Tibial nerve (tissue), 4 donors: ENCODE measurements at regions not wholly inside any gene's neighbourhood (a gene's known extent, or its start where the extent isn't known, plus 50 kb on each side); places are given as distances from the start of the nearest gene placed in this dataset.

Source experiments
- DNase-seq, 2 donors: peaks; one replicate each; pipeline ENCODE4 v3.0.0-alpha.2; 2019; ENCODE audit warnings: low spot score in 2 of 2
- H3K27ac ChIP-seq, 4 donors: fragments of 200-600 bp; sonication (generic) in 3 of 4; one replicate each; pipeline ENCODE4 v1.5.1; 2017 to 2019; ENCODE audit warnings: mild to moderate bottlenecking in 1 of 4
- H3K27me3 ChIP-seq, 2 donors: fragments of 200-600 bp; sonication (generic) in 1 of 2; one replicate each; pipeline versions ENCODE4 v1.5.1 to v1.6.0; 2017 to 2019
- H3K36me3 ChIP-seq, 3 donors: fragments of 200-600 bp; sonication (generic); one replicate each; pipeline ENCODE4 v1.5.1; 2018 to 2019
- H3K4me1 ChIP-seq, 4 donors: fragments of 200-600 bp; sonication (generic) in 3 of 4; one replicate each; pipeline ENCODE4 v1.5.1; 2017 to 2019
- H3K4me3 ChIP-seq, 4 donors: fragments of 200-600 bp; sonication (generic) in 3 of 4; one replicate each; pipeline ENCODE4 v1.5.1; 2017 to 2019; ENCODE audit warnings: mild to moderate bottlenecking in 1 of 4, moderate library complexity in 1 of 4
- H3K9me3 ChIP-seq, 4 donors: fragments of 200-600 bp; sonication (generic) in 3 of 4; one replicate each; pipeline ENCODE4 v1.5.1; 2017 to 2019
- CTCF ChIP-seq, 5 experiments: fragments of 200-600 bp in 3 of 5; fragments of 450-650 bp in 2 of 5; sonication (generic) in 3 of 5; IDR thresholded peaks; one replicate each; pipeline ENCODE4 v1.5.1; 2016 to 2019; ENCODE audit warnings: antibody characterized with exemption in 5 of 5, mild to moderate bottlenecking in 3 of 5, moderate library complexity in 2 of 5
- EP300 ChIP-seq, 2 donors: sonication (generic); formaldehyde crosslinking; IDR thresholded peaks; one replicate each; pipeline ENCODE4 v1.6.1; 2017; ENCODE audit warnings: antibody characterized with exemption in 2 of 2, mild to moderate bottlenecking in 1 of 2
- POLR2A ChIP-seq, 2 donors: fragments of 450-650 bp; IDR thresholded peaks; one replicate each; pipeline ENCODE4 v1.6.1; 2017; ENCODE audit warnings: antibody characterized with exemption in 2 of 2, mild to moderate bottlenecking in 2 of 2, moderate library complexity in 2 of 2
- WGBS, 2 donors: methylation state at CpG; one replicate each; pipeline ENCODE4 v1.1.5; 2018; 5-methylcytosine and 5-hydroxymethylcytosine counted together

DNA sequence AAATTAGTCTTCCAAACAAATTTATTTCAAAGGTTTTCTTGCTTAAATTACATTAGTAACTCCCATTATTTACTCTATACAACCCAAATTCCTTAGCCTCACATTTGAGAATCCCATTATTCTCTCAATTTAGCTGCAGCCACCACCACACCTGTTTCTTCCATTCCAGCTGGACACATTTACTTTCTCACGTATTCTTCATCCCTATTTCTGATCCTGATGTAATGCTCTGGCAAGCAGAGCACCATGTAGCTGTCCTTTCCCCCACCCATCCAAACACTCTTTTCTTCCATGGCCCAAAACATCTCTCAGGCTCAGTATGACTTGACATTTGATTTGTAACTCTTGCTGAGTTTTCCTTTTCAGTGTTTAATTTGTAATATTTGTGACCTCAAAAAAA, 240.2 kb upstream of the CLEC14A start:
- WGBS, 2 donors = 60 to 61% methylated on average over 1 of the region's 1 CpG
- TF ChIP-seq EP300 (IDR thresholded peaks at IDR 0.05) (no peak), POLR2A (IDR thresholded peaks at IDR 0.05) (no peak), CTCF (IDR thresholded peaks at IDR 0.05) (no peak)

GRCh38 chr14:38490273-38490672, 234.4 kb upstream of the CLEC14A start:
- Histone ChIP-seq H3K36me3 (no peaks in the 10 kb centered on the region), H3K4me1 (no peaks in the 10 kb centered on the region), H3K27ac (no peak overlapping the region), H3K27me3 (no peaks in the 10 kb centered on the region), H3K4me3 (no peak overlapping the region), H3K9me3 (peaks cover 0 to 13% (median 0%) of the 10 kb centered on the region in 4 donors)
- TF ChIP-seq POLR2A (IDR thresholded peaks at IDR 0.05) (no peak), EP300 (IDR thresholded peaks at IDR 0.05) (no peak), CTCF (IDR thresholded peaks at IDR 0.05) (no peak)
- DNase-seq = no peak

More for the DNA sequence above, 240.2 kb upstream of the CLEC14A start:
- H3K9me3 ChIP-seq = peaks cover 0 to 5% (median 0%) of the 10 kb centered on the region in 4 donors
- no peak for DNase-seq
- no peak overlapping the region for H3K4me3 ChIP-seq
- no peaks in the 10 kb centered on the region for H3K4me1 ChIP-seq
- no peaks in the 10 kb centered on the region for H3K27me3 ChIP-seq
- no peaks in the 10 kb centered on the region for H3K36me3 ChIP-seq
- H3K27ac ChIP-seq = no peak overlapping the region

GRCh38 chr14:38485026-38485425, 229.1 kb upstream of the CLEC14A start:
- 55 to 60% methylated on average over 2 of the region's 2 CpGs for WGBS, 2 donors
- Histone ChIP-seq H3K4me3 (no peak overlapping the region), H3K27ac (no peak overlapping the region), H3K27me3 (no peaks in the 10 kb centered on the region), H3K4me1 (no peaks in the 10 kb centered on the region), H3K36me3 (no peaks in the 10 kb centered on the region), H3K9me3 (peaks cover 0 to 11% (median under 1%) of the 10 kb centered on the region in 4 donors)
- TF ChIP-seq POLR2A (IDR thresholded peaks at IDR 0.05) (no peak), EP300 (IDR thresholded peaks at IDR 0.05) (no peak), CTCF (IDR thresholded peaks at IDR 0.05) (no peak)
- DNase-seq = no peak

DNA sequence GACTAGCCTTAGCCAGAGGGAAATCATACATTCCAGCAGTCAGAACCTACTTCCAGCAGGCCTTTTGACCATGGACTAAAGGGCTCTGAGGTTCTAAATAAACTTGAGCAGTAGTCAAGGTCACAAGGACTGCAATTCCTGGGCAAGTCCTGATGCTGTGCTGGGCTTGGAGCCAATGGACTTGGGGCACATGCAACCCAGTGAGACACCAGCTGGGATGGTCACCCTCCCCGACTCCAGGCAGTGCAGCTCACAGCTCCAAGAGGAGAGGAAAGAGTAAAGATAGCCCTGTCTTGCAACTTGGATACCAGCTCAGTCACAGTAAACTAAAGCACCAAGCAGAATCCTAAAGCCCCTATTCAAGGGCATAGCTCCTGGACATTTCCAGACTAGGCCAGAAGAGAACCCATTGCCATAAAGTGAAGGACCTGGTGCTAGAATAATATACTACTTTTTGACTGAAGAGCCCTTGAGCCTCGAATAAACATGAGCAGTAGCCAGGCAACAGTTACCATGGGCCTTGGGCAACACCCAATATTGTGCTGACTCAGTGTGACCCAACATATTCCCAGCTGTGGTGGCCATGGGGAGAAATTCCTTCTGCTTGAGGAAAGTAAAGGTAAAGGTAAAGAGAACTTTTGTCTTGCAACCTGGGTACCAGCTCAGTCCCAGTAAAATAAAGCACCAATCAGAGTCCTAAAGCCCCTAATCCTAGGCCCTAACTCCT, 226.2 kb upstream of the CLEC14A start:
- Histone ChIP-seq H3K36me3 (no peaks in the 10 kb centered on the region), H3K27me3 (no peaks in the 10 kb centered on the region), H3K9me3 (peaks cover 0 to 23% (median 3%) of the 10 kb centered on the region in 4 donors), H3K4me3 (no peak overlapping the region), H3K4me1 (no peaks in the 10 kb centered on the region), H3K27ac (no peak overlapping the region)
- TF ChIP-seq EP300 (IDR thresholded peaks at IDR 0.05) (no peak), CTCF (IDR thresholded peaks at IDR 0.05) (no peak), POLR2A (IDR thresholded peaks at IDR 0.05) (no peak)
- DNase-seq = no peak
- WGBS, 2 donors = 66 to 69% methylated on average over 2 of the region's 2 CpGs

GRCh38 chr14:38469156-38469555, 213.3 kb upstream of the CLEC14A start:
- TF ChIP-seq CTCF (IDR thresholded peaks at IDR 0.05) (no peak), EP300 (IDR thresholded peaks at IDR 0.05) (no peak), POLR2A (IDR thresholded peaks at IDR 0.05) (no peak)
- DNase-seq = no peak
- WGBS, 2 donors = 85 to 86% methylated on average over 2 of the region's 2 CpGs

More at GRCh38 chr14:38469156-38469555, 213.3 kb upstream of the CLEC14A start:
- Histone ChIP-seq H3K4me1 (no peaks in the 10 kb centered on the region), H3K4me3 (no peak overlapping the region), H3K27me3 (no peaks in the 10 kb centered on the region), H3K36me3 (no peaks in the 10 kb centered on the region), H3K27ac (no peak overlapping the region), H3K9me3 (no peaks in the 10 kb centered on the region)
